Fibroblast of lung (primary cell): ENCODE measurements at regions not wholly inside any gene's neighbourhood (a gene's known extent, or its start where the extent isn't known, plus 50 kb on each side); places are given as distances from the start of the nearest gene placed in this dataset.

Experiments
- DNase-seq, 2 donors: peaks; one replicate each; pipeline versions ENCODE4 v3.0.0 to v3.0.0-alpha.2; 2010; ENCODE audit warnings: low read depth in 2 of 2
- H2AFZ ChIP-seq: 2 replicates; pipeline ENCODE4 v1.5.1; 2012; ENCODE audit warnings: low read length, control low read depth, inconsistent platforms
- H3K27ac ChIP-seq: 2 replicates; pipeline ENCODE4 v1.5.1; 2011; ENCODE audit warnings: low read length, control low read depth; ENCODE audit not compliant: insufficient read depth
- H3K27me3 ChIP-seq: 2 replicates; pipeline ENCODE4 v1.5.1; 2011; ENCODE audit warnings: mild to moderate bottlenecking, low read length; ENCODE audit not compliant: control insufficient read depth, insufficient read depth
- H3K36me3 ChIP-seq: 2 replicates; pipeline ENCODE4 v1.5.1; 2011; ENCODE audit warnings: low read length; ENCODE audit not compliant: control insufficient read depth, insufficient read depth
- H3K4me1 ChIP-seq: 2 replicates; pipeline ENCODE4 v1.5.1; 2011; ENCODE audit warnings: low read length; ENCODE audit not compliant: control insufficient read depth, insufficient read depth; ENCODE audit errors: extremely low read depth
- H3K4me2 ChIP-seq: 2 replicates; pipeline ENCODE4 v1.5.1; 2011; ENCODE audit warnings: low read length, control low read depth; ENCODE audit not compliant: insufficient read depth; ENCODE audit errors: extremely low read depth
- H3K4me3 ChIP-seq, 4 experiments: fragments of 200-600 bp in 1 of 4; sonication (generic) in 1 of 4; replicated peaks in 1 of 4; 2 replicates each; pipeline ENCODE4 v1.5.1; 2011 to 2016; ENCODE audit warnings: low read length in 4 of 4, low read depth in 3 of 4, mild to moderate bottlenecking in 3 of 4, control low read depth in 2 of 4, inconsistent platforms in 1 of 4, mixed read lengths in 1 of 4; ENCODE audit not compliant: insufficient read depth in 1 of 4; ENCODE audit errors: control extremely low read depth in 1 of 4
- H3K79me2 ChIP-seq: 2 replicates; pipeline ENCODE4 v1.5.1; 2012; ENCODE audit warnings: mild to moderate bottlenecking, low read length, inconsistent platforms; ENCODE audit not compliant: control insufficient read depth, insufficient read depth
- H3K9ac ChIP-seq: 2 replicates; pipeline ENCODE4 v1.5.1; 2011; ENCODE audit warnings: mild to moderate bottlenecking, low read length, control low read depth; ENCODE audit not compliant: insufficient read depth
- H3K9me3 ChIP-seq: 2 replicates; pipeline ENCODE4 v1.5.1; 2012; ENCODE audit warnings: low read depth, low read length; ENCODE audit not compliant: control insufficient read depth, insufficient read depth
- H4K20me1 ChIP-seq: 2 replicates; pipeline ENCODE4 v1.5.1; 2011; ENCODE audit warnings: low read length; ENCODE audit not compliant: control insufficient read depth, insufficient read depth; ENCODE audit errors: extremely low read depth
- CTCF ChIP-seq, 2 donors: IDR thresholded peaks in 1 of 2; conservative IDR thresholded peaks in 1 of 2; 1 replicate in 1 of 2; 2 replicates in 1 of 2; pipeline ENCODE4 v1.5.1; 2011 to 2012; ENCODE audit warnings: low read length in 2 of 2, control low read depth in 1 of 2, inconsistent platforms in 1 of 2, low read depth in 1 of 2, mild to moderate bottlenecking in 1 of 2
- EZH2 ChIP-seq: IDR thresholded peaks from 2 replicates; pipeline ENCODE4 v1.5.1; 2012; ENCODE audit warnings: low read length, control low read depth, mild to moderate bottlenecking; ENCODE audit errors: missing control alignments

- no peak for TF ChIP-seq CTCF (conservative IDR thresholded peaks at IDR 0.05 in 1 of 2, IDR thresholded peaks at IDR 0.05 in 1 of 2; ENCODE audit: low read depth in 1 of 2, low read length in 2 of 2)
- TF ChIP-seq EZH2 = no peak
- H3K4me3 ChIP-seq = no peak overlapping the region
- no peak overlapping the region for H3K27ac ChIP-seq
- H3K9ac ChIP-seq = no peak overlapping the region
- no peaks in the 10 kb centered on the region for H3K79me2 ChIP-seq
- H4K20me1 ChIP-seq = no peaks in the 10 kb centered on the region
- no peaks in the 10 kb centered on the region for H3K4me1 ChIP-seq
- H3K36me3 ChIP-seq = no peaks in the 10 kb centered on the region
- H3K27me3 ChIP-seq = no peaks in the 10 kb centered on the region
- no peaks in the 10 kb centered on the region for H3K9me3 ChIP-seq
- DNase-seq = no peak
- H3K4me2 ChIP-seq = no peak overlapping the region
- H2AFZ ChIP-seq = no peak overlapping the region
These were observed 715.1 kb downstream of the MAT2B start for GRCh38 chr5:164220522-164220921.

GRCh38 chr5:164224236-164224635, 718.8 kb downstream of the MAT2B start:
- H3K36me3 ChIP-seq = no peaks in the 10 kb centered on the region
- no peaks in the 10 kb centered on the region for H3K4me1 ChIP-seq
- no peak for DNase-seq
- H3K4me3 ChIP-seq = no peak overlapping the region
- H3K79me2 ChIP-seq = no peaks in the 10 kb centered on the region
- H3K9me3 ChIP-seq = no peaks in the 10 kb centered on the region
- TF ChIP-seq EZH2 = no peak
- no peak for TF ChIP-seq CTCF (conservative IDR thresholded peaks at IDR 0.05 in 1 of 2, IDR thresholded peaks at IDR 0.05 in 1 of 2; ENCODE audit: low read depth in 1 of 2, low read length in 2 of 2)
- no peak overlapping the region for H3K27ac ChIP-seq
- no peaks in the 10 kb centered on the region for H4K20me1 ChIP-seq
- H2AFZ ChIP-seq = no peak overlapping the region
- H3K4me2 ChIP-seq = no peak overlapping the region
- no peak overlapping the region for H3K9ac ChIP-seq
- H3K27me3 ChIP-seq = no peaks in the 10 kb centered on the region

GRCh38 chr5:164224772-164225171, 719.4 kb downstream of the MAT2B start:
- no peak for TF ChIP-seq EZH2
- no peak for TF ChIP-seq CTCF (conservative IDR thresholded peaks at IDR 0.05 in 1 of 2, IDR thresholded peaks at IDR 0.05 in 1 of 2; ENCODE audit: low read depth in 1 of 2, low read length in 2 of 2)
- DNase-seq = no peak
- no peaks in the 10 kb centered on the region for H3K9me3 ChIP-seq
- no peak overlapping the region for H3K27ac ChIP-seq
- H3K9ac ChIP-seq = no peak overlapping the region
- H3K4me1 ChIP-seq = no peaks in the 10 kb centered on the region
- H4K20me1 ChIP-seq = no peaks in the 10 kb centered on the region
- H3K4me3 ChIP-seq = no peak overlapping the region
- H3K36me3 ChIP-seq = no peaks in the 10 kb centered on the region
- H3K79me2 ChIP-seq = no peaks in the 10 kb centered on the region
- no peaks in the 10 kb centered on the region for H3K27me3 ChIP-seq
- H3K4me2 ChIP-seq = no peak overlapping the region
- no peak overlapping the region for H2AFZ ChIP-seq
